Sigmoid colon (tissue), 4 donors: ENCODE measurements at regions not wholly inside any gene's neighbourhood (a gene's known extent, or its start where the extent isn't known, plus 50 kb on each side); places are given as distances from the start of the nearest gene placed in this dataset.
"Not testable (repeated sequence)": the region's sequence is repeated elsewhere in the genome, so short reads cannot be mapped to it uniquely, and the experiment has no call there.

Experiments used
- POLR2A ChIP-seq, 2 donors: fragments of 450-650 bp; IDR thresholded peaks; one replicate each; pipeline ENCODE4 v1.6.1; 2016; ENCODE audit warnings: antibody characterized with exemption in 2 of 2, mild to moderate bottlenecking in 2 of 2, moderate library complexity in 2 of 2
- POLR2AphosphoS5 ChIP-seq, 4 donors: sonication (generic); formaldehyde crosslinking; IDR thresholded peaks; one replicate each; pipeline ENCODE4 v1.6.1; 2017; ENCODE audit warnings: antibody characterized with exemption in 4 of 4
- TF ChIP-seq, protein P1 (sequence below), 4 experiments: fragments of 450-650 bp in 3 of 4; fragments of 200-600 bp in 1 of 4; IDR thresholded peaks; one replicate each; pipeline ENCODE4 v1.5.1; 2016 to 2019; ENCODE audit warnings: antibody characterized with exemption in 4 of 4, mild to moderate bottlenecking in 3 of 4, moderate library complexity in 2 of 4

GRCh38 chr13:80062416-80062815, 278.5 kb downstream of the SPRY2 start:
- TF ChIP-seq, protein P1, sequence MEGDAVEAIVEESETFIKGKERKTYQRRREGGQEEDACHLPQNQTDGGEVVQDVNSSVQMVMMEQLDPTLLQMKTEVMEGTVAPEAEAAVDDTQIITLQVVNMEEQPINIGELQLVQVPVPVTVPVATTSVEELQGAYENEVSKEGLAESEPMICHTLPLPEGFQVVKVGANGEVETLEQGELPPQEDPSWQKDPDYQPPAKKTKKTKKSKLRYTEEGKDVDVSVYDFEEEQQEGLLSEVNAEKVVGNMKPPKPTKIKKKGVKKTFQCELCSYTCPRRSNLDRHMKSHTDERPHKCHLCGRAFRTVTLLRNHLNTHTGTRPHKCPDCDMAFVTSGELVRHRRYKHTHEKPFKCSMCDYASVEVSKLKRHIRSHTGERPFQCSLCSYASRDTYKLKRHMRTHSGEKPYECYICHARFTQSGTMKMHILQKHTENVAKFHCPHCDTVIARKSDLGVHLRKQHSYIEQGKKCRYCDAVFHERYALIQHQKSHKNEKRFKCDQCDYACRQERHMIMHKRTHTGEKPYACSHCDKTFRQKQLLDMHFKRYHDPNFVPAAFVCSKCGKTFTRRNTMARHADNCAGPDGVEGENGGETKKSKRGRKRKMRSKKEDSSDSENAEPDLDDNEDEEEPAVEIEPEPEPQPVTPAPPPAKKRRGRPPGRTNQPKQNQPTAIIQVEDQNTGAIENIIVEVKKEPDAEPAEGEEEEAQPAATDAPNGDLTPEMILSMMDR (IDR thresholded peaks at IDR 0.05): not testable (repeated sequence)
- TF ChIP-seq POLR2A, POLR2AphosphoS5 (IDR thresholded peaks at IDR 0.05): not testable (repeated sequence)
